PC-9 (cell line): ENCODE measurements at regions not wholly inside any gene's neighbourhood (a gene's known extent, or its start where the extent isn't known, plus 50 kb on each side); places are given as distances from the start of the nearest gene placed in this dataset.

ENCODE experiments used
- EZH2 ChIP-seq: fragments of 200-600 bp; sonication (generic); IDR thresholded peaks from 2 replicates; pipeline ENCODE4 v1.8.0; 2017; ENCODE audit warnings: antibody characterized with exemption, low read depth
- TF ChIP-seq, protein P1 (sequence below): fragments of 200-600 bp; sonication (generic); conservative IDR thresholded peaks from 2 replicates; pipeline ENCODE4 v1.6.1; 2017; ENCODE audit warnings: mixed run types, antibody characterized with exemption, mild to moderate bottlenecking, moderate library complexity

GRCh38 chr15:85993116-85993515 lies 86.6 kb upstream of the AGBL1 start:
- TF ChIP-seq, protein P1, sequence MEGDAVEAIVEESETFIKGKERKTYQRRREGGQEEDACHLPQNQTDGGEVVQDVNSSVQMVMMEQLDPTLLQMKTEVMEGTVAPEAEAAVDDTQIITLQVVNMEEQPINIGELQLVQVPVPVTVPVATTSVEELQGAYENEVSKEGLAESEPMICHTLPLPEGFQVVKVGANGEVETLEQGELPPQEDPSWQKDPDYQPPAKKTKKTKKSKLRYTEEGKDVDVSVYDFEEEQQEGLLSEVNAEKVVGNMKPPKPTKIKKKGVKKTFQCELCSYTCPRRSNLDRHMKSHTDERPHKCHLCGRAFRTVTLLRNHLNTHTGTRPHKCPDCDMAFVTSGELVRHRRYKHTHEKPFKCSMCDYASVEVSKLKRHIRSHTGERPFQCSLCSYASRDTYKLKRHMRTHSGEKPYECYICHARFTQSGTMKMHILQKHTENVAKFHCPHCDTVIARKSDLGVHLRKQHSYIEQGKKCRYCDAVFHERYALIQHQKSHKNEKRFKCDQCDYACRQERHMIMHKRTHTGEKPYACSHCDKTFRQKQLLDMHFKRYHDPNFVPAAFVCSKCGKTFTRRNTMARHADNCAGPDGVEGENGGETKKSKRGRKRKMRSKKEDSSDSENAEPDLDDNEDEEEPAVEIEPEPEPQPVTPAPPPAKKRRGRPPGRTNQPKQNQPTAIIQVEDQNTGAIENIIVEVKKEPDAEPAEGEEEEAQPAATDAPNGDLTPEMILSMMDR, result no peak
- TF ChIP-seq EZH2, result no peak
